GM21529 (cell line): ENCODE measurements at regions not wholly inside any gene's neighbourhood (a gene's known extent, or its start where the extent isn't known, plus 50 kb on each side); places are given as distances from the start of the nearest gene placed in this dataset.

Experiments used
- ATAC-seq: cut with Tn5 transposase; IDR thresholded peaks from one replicate; pipeline ENCODE4 v1.9.1; 2021; ENCODE audit not compliant: unreplicated experiment

GRCh38 chr2:217077831-217078407 is 218.1 kb upstream of the TNP1 start:
- ATAC-seq = peak; percentile 54

DNA sequence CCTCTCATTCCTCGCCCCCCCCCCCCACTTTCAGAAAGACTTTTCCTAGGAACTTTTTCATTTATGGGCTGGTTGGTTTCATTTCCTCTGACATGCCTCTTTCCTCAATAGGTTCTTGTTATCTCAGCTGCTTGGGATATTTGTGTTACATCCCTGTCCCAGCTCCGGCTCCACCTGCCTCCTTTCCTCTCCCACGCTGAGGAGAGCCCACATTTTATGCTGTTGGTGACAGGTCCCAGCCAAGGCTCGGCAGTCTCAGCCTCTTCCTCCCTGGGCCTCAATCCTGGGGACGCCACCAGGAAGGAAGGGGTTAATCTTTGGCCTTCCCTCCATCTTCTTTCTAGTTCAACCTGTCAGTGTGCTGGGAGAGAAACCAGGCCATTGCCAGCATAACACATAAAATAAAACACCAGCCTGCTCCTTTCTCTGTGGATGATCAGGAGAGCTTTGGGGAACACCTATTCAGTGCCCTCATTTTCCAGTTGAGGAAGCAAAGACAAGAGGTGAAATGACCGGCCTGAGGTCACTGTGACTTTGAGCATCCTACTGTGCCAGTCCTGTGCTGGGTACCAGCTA is 216.9 kb upstream of the TNP1 start:
- no peak for ATAC-seq

GRCh38 chr2:217076058-217076435 is 216.2 kb upstream of the TNP1 start:
- no peak for ATAC-seq

DNA sequence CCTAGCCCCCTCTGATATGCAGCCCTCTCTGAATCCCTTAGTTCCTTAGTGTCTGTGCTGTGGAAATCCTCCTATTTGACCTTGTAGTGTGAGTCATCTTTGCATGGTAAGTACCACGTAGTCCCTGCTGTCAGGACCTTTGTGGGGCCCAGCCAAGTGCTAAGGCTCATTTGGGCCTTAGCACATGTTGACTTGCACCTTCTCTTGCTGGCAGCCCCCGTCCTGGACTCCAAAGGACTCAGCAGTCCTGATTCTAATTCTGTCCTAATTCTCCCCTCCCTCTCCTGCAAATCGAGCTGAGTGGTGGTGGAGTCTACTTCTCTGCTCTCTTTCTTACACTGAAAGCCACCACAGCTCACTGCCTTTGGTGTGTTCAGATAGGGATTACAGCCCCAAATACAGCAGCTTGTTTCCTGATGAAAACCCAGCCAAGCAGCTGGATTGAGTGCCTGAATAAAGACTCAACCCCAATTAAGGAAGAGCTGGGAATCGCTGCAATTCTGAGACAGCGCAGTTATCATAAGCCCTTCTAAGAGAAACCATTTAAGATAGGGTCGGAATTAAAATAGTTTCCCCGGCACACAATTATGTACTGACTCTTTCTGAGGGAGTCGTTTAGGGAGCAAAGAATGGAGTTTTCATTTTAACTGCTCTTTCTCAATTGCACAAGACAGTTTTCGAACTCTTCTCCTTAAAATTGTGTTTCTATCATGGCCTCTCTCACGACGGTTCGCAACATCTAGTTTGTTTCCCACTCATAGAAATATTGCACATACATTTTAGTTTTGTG is 215.6 kb upstream of the TNP1 start:
- ATAC-seq = no peak

DNA sequence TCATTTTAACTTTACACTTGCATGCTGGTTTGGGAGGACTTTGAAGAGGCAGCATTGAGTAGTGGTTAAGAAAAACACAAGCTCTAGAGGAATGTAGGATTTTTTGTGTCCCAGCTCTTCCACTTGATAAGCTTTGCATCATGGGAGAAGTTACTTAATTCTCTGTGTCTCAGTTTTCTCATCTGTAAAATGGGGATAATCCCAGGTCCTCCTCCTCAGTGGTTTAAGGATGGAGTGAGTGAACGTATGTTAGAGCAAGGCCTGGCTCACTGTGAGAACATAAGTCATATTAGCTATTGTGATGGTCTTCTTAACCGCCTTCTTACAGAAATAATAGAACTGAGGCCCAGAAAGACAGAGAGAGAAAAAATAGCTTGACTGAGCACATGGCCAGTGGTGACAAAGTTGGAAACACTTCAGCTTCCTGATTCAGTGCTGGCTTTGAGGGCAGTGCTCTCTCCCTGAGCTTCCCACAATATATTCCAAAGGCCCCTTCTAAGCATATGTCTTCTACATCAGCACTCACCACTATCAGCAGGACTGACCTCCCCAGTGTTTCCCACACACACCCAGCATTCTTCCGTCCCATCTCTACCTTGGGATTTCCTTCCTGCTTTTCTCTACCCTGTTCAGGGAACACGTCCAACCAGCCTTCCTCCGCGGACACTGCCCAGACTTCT is 214.9 kb upstream of the TNP1 start:
- ATAC-seq = no peak

DNA sequence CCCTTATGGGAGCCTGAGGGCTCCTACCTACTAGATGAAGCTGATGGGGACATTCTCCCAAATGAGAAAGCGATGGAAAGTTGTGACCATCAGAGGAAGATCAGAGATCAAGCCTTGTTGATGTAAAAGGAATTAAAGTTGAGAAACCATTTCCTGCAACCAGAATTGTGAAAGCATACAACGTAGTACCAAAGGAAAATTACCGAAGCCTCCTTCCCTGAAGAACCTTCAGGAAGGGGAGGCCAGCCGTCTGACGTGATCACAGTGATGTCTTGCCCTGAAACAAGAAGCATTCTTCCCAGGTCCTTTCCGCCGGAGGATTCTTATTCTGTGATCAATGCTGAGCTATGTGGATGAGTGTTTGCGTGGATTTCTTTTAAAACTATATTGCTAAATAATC is 211.6 kb upstream of the TNP1 start:
- no peak for ATAC-seq

DNA sequence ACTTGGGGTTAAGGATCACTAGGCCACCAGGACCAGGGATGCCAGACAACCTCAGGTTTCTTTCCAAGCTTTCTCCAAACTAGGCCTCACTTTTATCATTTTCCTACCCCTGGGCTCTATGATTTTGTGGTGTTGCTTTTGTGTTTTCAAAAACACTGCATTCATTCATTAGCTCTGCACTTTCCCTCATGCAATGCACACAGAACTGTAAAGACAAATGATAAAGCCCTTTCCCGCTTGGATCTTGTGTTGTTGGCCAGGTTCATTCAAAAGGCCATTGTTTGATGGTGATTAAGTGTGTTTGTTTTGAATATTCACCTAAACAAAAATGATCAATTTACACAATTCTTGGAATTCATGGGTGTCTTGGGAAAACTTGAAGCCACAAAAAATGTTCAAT is 210.7 kb upstream of the TNP1 start:
- no peak for ATAC-seq

DNA sequence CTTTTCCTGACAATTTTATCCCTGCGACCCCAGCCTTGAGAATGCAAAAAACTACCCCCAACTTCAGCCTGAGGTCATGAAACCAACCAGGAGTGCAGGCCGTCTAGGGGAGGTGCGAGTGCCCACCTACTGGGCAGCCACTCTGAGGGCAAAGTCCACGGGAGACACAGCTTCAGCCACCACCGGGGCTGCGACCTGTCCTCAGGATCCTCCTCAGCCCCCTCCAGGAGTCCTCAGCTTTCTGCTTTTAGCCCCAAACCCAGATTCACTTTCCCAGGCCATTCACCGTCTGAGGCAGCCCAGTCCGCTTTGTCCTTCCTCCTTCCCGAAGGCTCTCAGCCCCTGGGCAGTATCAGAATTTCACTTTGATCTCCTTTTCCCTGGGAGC is 210.2 kb upstream of the TNP1 start:
- ATAC-seq = no peak

DNA sequence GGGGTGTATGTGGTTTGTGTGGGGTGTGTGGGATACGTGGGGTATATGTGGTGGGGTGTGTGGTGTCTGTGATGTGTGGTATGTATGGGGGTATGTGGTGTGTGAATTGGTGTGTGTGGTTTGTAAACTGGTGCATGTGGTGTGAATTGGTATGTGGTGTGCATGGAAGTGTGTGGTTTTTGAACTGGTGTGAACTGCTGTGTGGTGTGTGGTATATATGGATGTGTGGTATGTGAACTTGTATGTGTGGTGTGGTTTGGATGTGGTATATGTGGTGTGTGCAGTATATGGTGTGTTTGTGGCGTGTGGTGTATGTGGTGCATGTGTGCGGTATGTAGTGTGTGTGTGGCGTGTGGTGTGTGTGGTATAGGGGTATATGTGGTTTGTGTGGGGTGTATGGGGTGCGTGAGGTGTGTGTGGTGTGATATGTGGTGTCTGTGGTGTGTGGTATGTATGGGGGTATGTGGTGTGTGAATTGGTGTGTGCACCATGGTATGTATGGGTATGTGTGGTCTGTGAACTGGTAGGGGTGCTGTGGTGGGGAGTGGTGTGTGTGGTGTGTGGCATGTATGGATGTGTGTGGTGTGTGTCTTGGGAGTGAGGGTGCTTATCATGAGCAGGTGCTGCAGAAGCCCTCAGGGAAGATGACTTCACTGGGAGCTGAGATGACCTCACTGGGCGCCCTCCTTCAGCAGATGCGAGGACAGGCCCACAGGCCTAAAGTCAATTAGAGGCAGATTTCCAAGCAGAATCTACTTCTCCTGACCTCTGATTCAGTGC is 209.6 kb upstream of the TNP1 start:
- ATAC-seq = no peak

GRCh38 chr2:217068677-217069250 is 208.9 kb upstream of the TNP1 start:
- ATAC-seq = no peak

DNA sequence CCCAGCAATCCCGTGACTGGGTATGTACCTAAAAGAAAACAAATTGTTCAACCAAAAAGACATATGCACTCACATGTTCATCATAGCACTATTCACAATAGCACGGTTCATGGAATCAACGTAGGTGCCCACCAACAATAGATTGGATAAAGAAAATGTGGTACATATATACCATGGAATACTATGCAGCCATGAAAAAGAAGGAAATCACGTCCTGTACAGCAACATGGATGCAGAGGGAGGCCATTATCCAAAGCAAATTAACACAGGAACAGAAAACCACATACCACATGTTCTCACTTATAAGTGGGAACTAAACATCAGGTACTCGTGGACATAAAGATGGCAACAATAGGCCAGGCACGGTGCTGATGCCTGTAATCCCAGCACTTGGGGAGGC is 207.9 kb upstream of the TNP1 start:
- ATAC-seq = no peak

DNA sequence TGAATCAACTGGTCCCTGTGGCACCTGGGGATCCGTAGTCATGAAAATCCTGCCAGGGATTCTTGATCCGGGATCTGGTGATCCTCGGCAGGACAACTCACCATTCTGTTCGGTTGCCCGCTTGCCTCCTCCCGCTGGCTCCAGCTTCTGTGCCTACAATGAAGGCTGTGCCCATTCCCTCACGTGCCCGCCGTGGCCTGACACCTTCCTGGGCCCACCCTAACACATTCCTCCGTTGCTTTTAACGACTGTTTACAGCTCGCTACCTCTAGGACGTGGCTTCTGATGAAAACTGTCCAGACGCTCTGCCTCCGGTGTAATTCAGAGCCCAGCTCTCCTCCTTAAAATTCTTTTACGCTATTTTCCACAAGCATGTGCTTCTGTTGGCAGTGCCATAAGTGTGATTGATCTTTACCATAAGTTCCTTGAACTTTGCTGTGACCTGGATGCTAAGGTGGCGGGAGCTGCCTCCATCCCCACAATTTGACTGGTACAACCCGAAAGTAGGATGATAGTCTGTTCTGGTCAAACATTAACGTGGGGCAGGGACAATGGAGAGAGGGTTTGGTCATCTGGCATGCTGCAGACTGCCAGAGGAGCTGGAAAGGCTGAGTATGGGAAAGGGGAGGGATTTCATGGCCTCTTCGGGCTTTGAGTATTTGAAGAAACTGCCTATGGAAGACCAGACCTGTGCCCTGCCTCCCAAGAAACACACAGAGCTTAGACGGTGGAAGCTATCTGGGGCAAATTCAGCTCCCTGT is 206.8 kb upstream of the TNP1 start:
- ATAC-seq = no peak

DNA sequence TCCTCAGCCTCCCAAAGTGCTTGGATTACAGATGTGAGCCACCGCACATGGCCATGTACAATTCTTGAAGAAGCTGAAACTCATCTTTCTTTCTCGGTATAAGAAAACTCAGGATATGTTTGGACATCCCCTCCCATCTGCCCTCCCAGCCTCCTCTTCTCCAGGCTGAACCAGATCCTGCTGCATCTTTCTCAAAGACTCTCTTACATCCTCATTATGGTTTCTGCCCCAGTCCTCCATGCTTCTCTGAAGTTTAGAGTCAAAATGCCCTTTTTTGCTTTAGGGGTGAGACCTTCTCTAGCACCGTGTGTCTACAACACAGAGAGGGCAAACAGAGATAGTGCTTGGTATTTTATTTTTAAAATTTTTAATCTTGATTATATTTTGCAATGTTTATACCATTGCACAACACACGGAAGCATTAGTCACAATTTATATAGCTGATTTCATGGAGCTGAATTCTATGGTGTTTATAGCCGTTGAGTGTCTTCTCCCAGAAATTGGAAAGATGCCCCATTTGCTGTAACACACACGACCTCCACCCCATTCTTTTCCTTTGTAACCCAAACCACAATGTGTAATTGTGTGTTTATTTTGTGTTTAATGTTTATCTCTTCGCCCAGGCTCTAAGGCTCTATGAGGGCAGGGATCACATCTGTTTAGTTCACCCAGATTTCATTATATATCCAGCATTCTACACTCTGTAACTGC is 206.0 kb upstream of the TNP1 start:
- no peak for ATAC-seq

DNA sequence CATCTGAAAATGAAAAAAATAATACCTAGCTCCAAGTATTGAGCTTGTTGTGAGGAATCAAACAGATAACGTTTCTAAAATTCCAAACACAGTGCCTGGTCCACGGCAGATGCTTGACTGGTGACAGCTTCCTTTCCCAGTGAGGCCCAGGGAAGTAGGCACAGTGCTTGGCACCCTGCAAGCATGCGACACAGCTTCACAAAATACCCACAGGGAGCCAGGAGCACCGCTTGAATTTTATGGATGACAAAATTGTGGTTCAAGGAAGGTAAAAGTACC is 205.1 kb upstream of the TNP1 start:
- no peak for ATAC-seq

- no peak for ATAC-seq
Measured at GRCh38 chr2:217064234-217065011, 204.6 kb upstream of the TNP1 start.

GRCh38 chr2:217063238-217063755 is 203.4 kb upstream of the TNP1 start:
- ATAC-seq = no peak

DNA sequence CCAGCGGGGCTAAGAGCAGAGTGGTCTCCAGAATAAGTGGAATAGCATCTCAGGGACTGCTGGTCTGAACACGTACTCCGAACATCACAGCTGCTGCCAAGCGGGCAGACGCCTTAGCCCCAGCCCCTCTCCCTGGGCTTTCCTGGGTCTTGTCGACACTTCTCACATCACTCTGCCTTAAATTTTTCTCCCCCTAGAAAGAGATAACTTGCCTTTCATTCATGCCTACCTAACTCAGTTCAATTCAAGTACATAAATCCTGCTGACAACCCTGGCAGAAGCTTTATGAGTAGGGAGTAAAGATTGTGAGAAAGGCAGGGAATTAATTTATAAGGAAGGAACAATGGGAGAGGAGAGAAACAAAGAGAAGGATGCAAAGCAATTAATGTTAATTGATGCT is 202.9 kb upstream of the TNP1 start:
- no peak for ATAC-seq

DNA sequence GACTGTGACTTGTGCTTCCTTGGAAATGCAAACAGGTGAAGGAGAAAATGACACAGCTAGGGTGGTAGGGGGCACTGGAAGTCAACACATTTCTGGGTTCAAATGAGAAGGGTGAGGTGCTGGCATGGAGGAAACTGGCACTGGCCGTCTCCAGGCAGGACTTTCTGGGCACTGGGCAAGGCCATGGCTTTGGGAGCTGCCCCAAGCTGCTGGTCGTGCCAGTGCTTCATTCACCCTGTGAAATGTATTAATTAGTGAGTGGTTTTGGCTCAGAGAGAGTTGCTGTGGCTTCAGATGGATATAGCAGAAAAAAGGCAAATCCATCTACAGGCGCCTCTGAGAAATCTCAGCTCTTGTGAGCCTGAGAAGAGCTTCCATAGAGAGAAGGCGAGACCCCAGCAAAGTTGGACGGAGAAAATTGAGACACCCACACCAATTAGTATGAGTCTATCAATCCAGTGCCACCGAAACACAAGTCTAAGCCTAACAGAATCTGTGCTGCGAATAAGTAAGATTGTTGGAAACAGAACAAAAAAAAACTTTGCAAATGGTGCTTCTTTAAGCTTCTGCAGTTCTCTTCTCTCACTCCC is 202.1 kb upstream of the TNP1 start:
- no peak for ATAC-seq
